ENCODE measurements at regions not wholly inside any gene's neighbourhood (a gene's known extent, or its start where the extent isn't known, plus 50 kb on each side); places are given as distances from the start of the nearest gene placed in this dataset.

DNA sequence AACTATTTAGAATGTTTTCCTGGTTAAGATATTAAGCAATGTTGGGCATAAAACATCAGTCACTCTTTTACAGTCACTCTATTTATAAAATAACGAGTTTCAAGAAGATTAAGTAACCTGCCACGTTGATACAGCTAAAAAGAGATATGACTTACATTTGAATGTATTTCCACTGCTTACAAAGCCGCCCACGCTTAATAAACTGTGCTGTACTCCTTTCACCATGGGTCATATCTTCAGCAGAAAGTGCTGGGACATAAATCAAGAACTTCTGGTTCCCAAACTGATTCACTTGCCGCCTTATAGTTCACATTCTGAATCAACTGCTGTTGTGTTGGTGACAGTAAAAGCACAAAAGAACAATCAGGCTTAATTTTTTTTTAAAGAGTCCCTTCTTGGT lies 666.7 kb downstream of the NCAM2 start:
- TF ChIP-seq, protein P1, sequence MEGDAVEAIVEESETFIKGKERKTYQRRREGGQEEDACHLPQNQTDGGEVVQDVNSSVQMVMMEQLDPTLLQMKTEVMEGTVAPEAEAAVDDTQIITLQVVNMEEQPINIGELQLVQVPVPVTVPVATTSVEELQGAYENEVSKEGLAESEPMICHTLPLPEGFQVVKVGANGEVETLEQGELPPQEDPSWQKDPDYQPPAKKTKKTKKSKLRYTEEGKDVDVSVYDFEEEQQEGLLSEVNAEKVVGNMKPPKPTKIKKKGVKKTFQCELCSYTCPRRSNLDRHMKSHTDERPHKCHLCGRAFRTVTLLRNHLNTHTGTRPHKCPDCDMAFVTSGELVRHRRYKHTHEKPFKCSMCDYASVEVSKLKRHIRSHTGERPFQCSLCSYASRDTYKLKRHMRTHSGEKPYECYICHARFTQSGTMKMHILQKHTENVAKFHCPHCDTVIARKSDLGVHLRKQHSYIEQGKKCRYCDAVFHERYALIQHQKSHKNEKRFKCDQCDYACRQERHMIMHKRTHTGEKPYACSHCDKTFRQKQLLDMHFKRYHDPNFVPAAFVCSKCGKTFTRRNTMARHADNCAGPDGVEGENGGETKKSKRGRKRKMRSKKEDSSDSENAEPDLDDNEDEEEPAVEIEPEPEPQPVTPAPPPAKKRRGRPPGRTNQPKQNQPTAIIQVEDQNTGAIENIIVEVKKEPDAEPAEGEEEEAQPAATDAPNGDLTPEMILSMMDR (IDR thresholded peaks at IDR 0.05): no peak
- TF ChIP-seq POLR2A (IDR thresholded peaks at IDR 0.05): no peak

All from uterus (tissue), 2 donors.